ENCODE measurements at regions not wholly inside any gene's neighbourhood (a gene's known extent, or its start where the extent isn't known, plus 50 kb on each side); places are given as distances from the start of the nearest gene placed in this dataset.

GRCh38 chr11:71075116-71075720 is 177.2 kb downstream of the SHANK2 start (continued):
- TF ChIP-seq ZNF462 (CRISPR knock-in tag; IDR thresholded peaks at IDR 0.05) (no peak), ETS1 (IDR thresholded peaks at IDR 0.05) (no peak), REST (IDR thresholded peaks at IDR 0.05; ENCODE audit: unreplicated experiment) (no peak), JUNB (IDR thresholded peaks at IDR 0.05; ENCODE audit: unreplicated experiment) (no peak), POLR2AphosphoS5 (IDR thresholded peaks at IDR 0.05; ENCODE audit: low read depth) (no peak), NANOG (IDR thresholded peaks at IDR 0.05; ENCODE audit: borderline replicate concordance) (no peak), STAT1 (IDR thresholded peaks at IDR 0.05; ENCODE audit: unreplicated experiment) (no peak)
